ENCODE measurements at regions not wholly inside any gene's neighbourhood (a gene's known extent, or its start where the extent isn't known, plus 50 kb on each side); places are given as distances from the start of the nearest gene placed in this dataset.

GRCh38 chr10:78559661-78560340 lies 509.0 kb upstream of the ZMIZ1 start:
- TF ChIP-seq CTCF (IDR thresholded peaks at IDR 0.05) (no peak), EZH2 (IDR thresholded peaks at IDR 0.05; ENCODE audit: borderline replicate concordance, insufficient read depth, low read depth, low read length, poor library complexity, severe bottlenecking) (no peak)
